ENCODE measurements at regions not wholly inside any gene's neighbourhood (a gene's known extent, or its start where the extent isn't known, plus 50 kb on each side); places are given as distances from the start of the nearest gene placed in this dataset.

DNA sequence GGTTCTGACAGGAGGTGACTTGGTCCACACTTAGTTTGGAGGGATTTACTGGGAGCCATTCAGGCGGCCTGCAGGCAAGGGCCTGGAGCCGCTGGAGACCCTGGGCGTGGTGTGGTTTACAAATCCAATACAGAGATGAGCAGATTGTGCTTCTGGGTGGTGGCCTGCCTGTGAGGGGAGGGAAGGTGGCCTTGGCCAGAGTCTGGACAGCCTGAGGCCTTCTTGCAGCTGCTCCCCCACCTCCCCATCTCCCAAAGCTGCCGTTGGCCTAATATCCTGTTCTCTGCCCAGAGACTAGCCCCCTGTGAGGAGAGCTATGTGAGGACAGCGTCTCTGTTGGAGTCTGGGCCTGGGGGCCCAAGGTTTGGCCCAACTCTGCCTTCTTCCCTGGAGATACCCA is 163.9 kb upstream of the MAMLD1 start:
- TF ChIP-seq, protein P1, sequence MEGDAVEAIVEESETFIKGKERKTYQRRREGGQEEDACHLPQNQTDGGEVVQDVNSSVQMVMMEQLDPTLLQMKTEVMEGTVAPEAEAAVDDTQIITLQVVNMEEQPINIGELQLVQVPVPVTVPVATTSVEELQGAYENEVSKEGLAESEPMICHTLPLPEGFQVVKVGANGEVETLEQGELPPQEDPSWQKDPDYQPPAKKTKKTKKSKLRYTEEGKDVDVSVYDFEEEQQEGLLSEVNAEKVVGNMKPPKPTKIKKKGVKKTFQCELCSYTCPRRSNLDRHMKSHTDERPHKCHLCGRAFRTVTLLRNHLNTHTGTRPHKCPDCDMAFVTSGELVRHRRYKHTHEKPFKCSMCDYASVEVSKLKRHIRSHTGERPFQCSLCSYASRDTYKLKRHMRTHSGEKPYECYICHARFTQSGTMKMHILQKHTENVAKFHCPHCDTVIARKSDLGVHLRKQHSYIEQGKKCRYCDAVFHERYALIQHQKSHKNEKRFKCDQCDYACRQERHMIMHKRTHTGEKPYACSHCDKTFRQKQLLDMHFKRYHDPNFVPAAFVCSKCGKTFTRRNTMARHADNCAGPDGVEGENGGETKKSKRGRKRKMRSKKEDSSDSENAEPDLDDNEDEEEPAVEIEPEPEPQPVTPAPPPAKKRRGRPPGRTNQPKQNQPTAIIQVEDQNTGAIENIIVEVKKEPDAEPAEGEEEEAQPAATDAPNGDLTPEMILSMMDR (IDR thresholded peaks at IDR 0.05; ENCODE audit: low read length): no peak
- TF ChIP-seq EZH2 (optimal IDR thresholded peaks at IDR 0.05; ENCODE audit: low read depth, low read length): no peak
- TF ChIP-seq EZH2phosphoT487 (IDR thresholded peaks at IDR 0.05; ENCODE audit: low read length): no peak

Measured in MM.1S (cell line).